ENCODE measurements at regions not wholly inside any gene's neighbourhood (a gene's known extent, or its start where the extent isn't known, plus 50 kb on each side); places are given as distances from the start of the nearest gene placed in this dataset.

GRCh38 chr6:44052419-44053023 lies 74.7 kb downstream of the MRPL14 start:
- Histone ChIP-seq H3K36me3 (no peaks in the 10 kb centered on the region), H3K4me1 (ENCODE audit: control insufficient read depth in 1 of 2, low read depth in 2 of 2) (peaks cover 0 to 35% of the 10 kb centered on the region in 2 donors), H3K27me3 (replicated peaks; ENCODE audit: insufficient read depth) (no peaks in the 10 kb centered on the region), H3K4me3 (no peak overlapping the region), H3K27ac (peak overlapping the region in 1 of 2 donors; percentile 73), H3K9me3 (no peaks in the 10 kb centered on the region)
- ATAC-seq (ENCODE audit: insufficient number of reproducible peaks, low FRiP score, low read depth) (no peak), DNase-seq (ENCODE audit: low spot score) (no peak)
- TF ChIP-seq CTCF (IDR thresholded peaks at IDR 0.05): no peak

- no peak for ATAC-seq (ENCODE audit: insufficient number of reproducible peaks, low FRiP score, low read depth)
- no peak for DNase-seq (ENCODE audit: low spot score)
- Histone ChIP-seq H3K4me1 (ENCODE audit: control insufficient read depth in 1 of 2, low read depth in 2 of 2) (peaks cover 0 to 26% of the 10 kb centered on the region in 2 donors), H3K4me3 (no peak overlapping the region), H3K27ac (peak overlapping the region; percentile 72 to 73), H3K9me3 (no peaks in the 10 kb centered on the region), H3K27me3 (replicated peaks; ENCODE audit: insufficient read depth) (no peaks in the 10 kb centered on the region), H3K36me3 (no peaks in the 10 kb centered on the region)
- TF ChIP-seq CTCF (IDR thresholded peaks at IDR 0.05): no peak
These were observed 75.7 kb downstream of the MRPL14 start for GRCh38 chr6:44051515-44051914.

GRCh38 chr6:44050872-44051505 lies 76.3 kb downstream of the MRPL14 start:
- ATAC-seq (ENCODE audit: insufficient number of reproducible peaks, low FRiP score, low read depth): no peak
- Histone ChIP-seq H3K27me3 (replicated peaks; ENCODE audit: insufficient read depth) (no peaks in the 10 kb centered on the region), H3K27ac (peak overlapping the region; percentile 72 to 73), H3K36me3 (no peaks in the 10 kb centered on the region), H3K4me1 (ENCODE audit: control insufficient read depth in 1 of 2, low read depth in 2 of 2) (peaks cover 0 to 26% of the 10 kb centered on the region in 2 donors), H3K9me3 (no peaks in the 10 kb centered on the region), H3K4me3 (no peak overlapping the region)
- no peak for TF ChIP-seq CTCF (IDR thresholded peaks at IDR 0.05)
- no peak for DNase-seq (ENCODE audit: low spot score)

- DNase-seq (ENCODE audit: low spot score): no peak
- H3K4me1 ChIP-seq (ENCODE audit: control insufficient read depth in 1 of 2, low read depth in 2 of 2): peaks cover 0 to 31% of the 10 kb centered on the region in 2 donors
- no peak for TF ChIP-seq CTCF (IDR thresholded peaks at IDR 0.05)
These were observed 77.0 kb downstream of the MRPL14 start for GRCh38 chr6:44049989-44050871.

More at GRCh38 chr6:44049989-44050871, 77.0 kb downstream of the MRPL14 start:
- Histone ChIP-seq H3K9me3 (no peaks in the 10 kb centered on the region), H3K4me3 (no peak overlapping the region), H3K36me3 (no peaks in the 10 kb centered on the region), H3K27me3 (replicated peaks; ENCODE audit: insufficient read depth) (no peaks in the 10 kb centered on the region), H3K27ac (peak overlapping the region in 1 of 2 donors; percentile 73)
- no peak for ATAC-seq (ENCODE audit: insufficient number of reproducible peaks, low FRiP score, low read depth)
